ENCODE measurements at regions not wholly inside any gene's neighbourhood (a gene's known extent, or its start where the extent isn't known, plus 50 kb on each side); places are given as distances from the start of the nearest gene placed in this dataset.
"Not testable (repeated sequence)": the region's sequence is repeated elsewhere in the genome, so short reads cannot be mapped to it uniquely, and the experiment has no call there.

DNA sequence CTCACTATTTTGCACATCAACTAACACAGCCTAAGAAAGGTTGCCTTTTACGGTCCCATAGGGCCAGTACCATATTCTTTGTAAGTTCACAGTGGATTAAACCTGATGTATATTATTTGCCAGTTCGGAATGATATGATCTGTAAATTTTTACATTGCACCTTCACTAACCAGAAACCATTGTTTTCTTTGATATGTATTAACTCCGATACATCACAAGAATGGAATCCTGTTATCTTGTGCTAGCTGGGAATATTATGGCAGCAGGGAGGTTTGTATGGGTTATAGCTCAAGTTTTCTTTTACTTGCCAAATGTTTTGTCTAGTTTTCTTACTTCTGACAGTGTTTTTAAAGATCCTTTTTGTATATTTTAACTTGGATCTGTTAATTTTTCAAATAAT lies 51.4 kb upstream of the S1PR1 start:
- DNase-seq: no peak
- H3K27me3 Mint-ChIP-seq: no peaks in the 10 kb centered on the region
- peaks cover 9% of the 10 kb centered on the region for H3K9me3 Mint-ChIP-seq
- peaks cover 71% of the 10 kb centered on the region for H3K4me1 Mint-ChIP-seq (ENCODE audit: low read depth)
- H3K4me3 Mint-ChIP-seq: no peak overlapping the region
- H3K27ac Mint-ChIP-seq: no peak overlapping the region
- H3K36me3 Mint-ChIP-seq (ENCODE audit: low read depth): no peaks in the 10 kb centered on the region

DNA sequence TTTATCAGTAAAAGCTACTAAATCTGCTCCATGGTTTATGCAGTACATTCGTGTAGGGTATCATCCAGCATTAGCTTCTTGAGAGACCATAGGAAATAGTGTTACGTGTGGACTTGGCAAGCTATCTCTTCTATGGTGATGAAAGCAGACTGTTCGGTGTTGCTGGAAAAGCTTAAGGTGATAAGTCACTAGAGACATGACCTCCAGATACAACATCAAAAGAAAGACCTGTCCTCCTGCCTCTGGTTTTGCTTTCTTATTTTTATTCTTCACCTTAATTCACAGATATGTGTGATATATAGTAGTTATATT lies 53.5 kb upstream of the S1PR1 start:
- peak overlapping the region; percentile 34 for H3K27ac Mint-ChIP-seq

GRCh38 chr1:101182627-101183387 lies 54.0 kb upstream of the S1PR1 start:
- Mint-ChIP-seq H3K27me3 (no peaks in the 10 kb centered on the region), H3K4me1 (ENCODE audit: low read depth) (peaks cover 82% of the 10 kb centered on the region), H3K9me3 (peaks cover 6% of the 10 kb centered on the region), H3K4me3 (no peak overlapping the region), H3K27ac (peak overlapping the region; percentile 86), H3K36me3 (ENCODE audit: low read depth) (no peaks in the 10 kb centered on the region)
- DNase-seq: no peak

More for the DNA sequence above, 53.5 kb upstream of the S1PR1 start:
- no peaks in the 10 kb centered on the region for H3K36me3 Mint-ChIP-seq (ENCODE audit: low read depth)
- H3K27me3 Mint-ChIP-seq: no peaks in the 10 kb centered on the region
- peaks cover 79% of the 10 kb centered on the region for H3K4me1 Mint-ChIP-seq (ENCODE audit: low read depth)
- H3K9me3 Mint-ChIP-seq: peaks cover 6% of the 10 kb centered on the region
- no peak overlapping the region for H3K4me3 Mint-ChIP-seq
- no peak for DNase-seq

GRCh38 chr1:101181930-101182329 lies 54.9 kb upstream of the S1PR1 start:
- no peak overlapping the region for H3K4me3 Mint-ChIP-seq

DNA sequence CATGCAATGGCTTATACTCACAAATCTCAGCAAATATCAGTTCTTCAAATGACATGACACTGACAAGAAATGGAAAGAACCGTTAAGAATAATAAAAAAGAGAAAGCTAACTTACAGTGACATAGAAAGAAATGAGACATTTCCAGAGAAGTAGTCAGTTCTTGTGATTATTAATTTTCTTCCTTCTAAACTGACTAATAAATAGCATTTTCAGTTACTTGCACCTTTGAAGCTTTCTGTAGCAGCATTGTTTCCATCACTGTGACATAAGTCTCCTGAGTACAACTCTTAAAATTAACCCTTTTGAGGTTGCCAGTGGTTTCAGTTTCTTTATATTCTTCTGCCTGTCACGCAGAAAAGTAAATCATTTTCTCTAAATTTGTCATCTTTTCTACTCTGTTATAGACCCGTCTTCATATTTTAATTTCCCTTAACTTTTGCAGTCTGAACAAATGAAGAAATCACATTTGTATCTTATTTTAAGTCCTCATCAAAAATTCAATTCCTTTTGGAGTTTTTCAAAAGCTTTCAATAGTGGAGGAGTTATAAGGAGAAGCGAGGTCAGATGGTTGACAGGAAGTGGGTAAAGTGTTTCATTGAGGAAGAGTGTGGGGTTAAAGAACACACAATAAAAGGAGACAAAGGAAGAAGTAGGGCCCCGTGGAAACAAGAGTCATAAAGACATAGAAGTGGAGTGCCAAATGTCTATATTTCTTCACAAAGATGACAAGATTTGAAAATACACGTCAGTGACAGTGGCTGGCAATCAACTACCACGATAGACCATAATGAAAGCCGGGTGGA lies 57.9 kb upstream of the S1PR1 start:
- Mint-ChIP-seq H3K36me3 (ENCODE audit: low read depth) (no peaks in the 10 kb centered on the region), H3K27me3 (no peaks in the 10 kb centered on the region), H3K4me1 (ENCODE audit: low read depth) (peaks cover 86% of the 10 kb centered on the region), H3K9me3 (peaks cover 3% of the 10 kb centered on the region), H3K4me3 (peak overlapping the region; percentile 72), H3K27ac (peak overlapping the region; percentile 100)
- DNase-seq: no peak

More at GRCh38 chr1:101181930-101182329, 54.9 kb upstream of the S1PR1 start:
- H3K36me3 Mint-ChIP-seq (ENCODE audit: low read depth): no peaks in the 10 kb centered on the region
- no peaks in the 10 kb centered on the region for H3K27me3 Mint-ChIP-seq
- no peak for DNase-seq
- H3K9me3 Mint-ChIP-seq: peaks cover 6% of the 10 kb centered on the region
- peak overlapping the region; percentile 86 for H3K27ac Mint-ChIP-seq
- peaks cover 85% of the 10 kb centered on the region for H3K4me1 Mint-ChIP-seq (ENCODE audit: low read depth)

DNA sequence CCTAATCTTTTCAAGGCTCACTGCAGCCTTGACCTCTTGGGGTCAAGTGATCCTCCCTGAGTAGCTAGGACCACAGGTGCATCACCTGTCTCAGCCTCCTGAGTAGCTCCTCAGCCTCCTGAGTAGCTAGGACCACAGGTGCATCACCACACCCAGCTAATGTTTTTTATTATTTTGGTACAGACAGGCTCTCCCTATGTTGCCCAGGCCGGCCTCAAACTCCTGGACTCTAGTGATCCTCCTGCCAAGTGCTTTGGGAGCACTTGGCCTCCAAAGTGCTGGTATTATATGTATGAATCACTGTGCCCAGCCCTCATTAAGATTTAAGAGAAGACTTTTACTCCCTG lies 58.5 kb upstream of the S1PR1 start:
- DNase-seq: peak; percentile 68
- Mint-ChIP-seq H3K27me3 (no peaks in the 10 kb centered on the region), H3K4me1 (ENCODE audit: low read depth) (peaks cover 86% of the 10 kb centered on the region), H3K4me3 (peak overlapping the region; percentile 40), H3K36me3 (ENCODE audit: low read depth) (no peaks in the 10 kb centered on the region), H3K27ac (peak overlapping the region; percentile 100), H3K9me3 (peaks cover 6% of the 10 kb centered on the region)

DNA sequence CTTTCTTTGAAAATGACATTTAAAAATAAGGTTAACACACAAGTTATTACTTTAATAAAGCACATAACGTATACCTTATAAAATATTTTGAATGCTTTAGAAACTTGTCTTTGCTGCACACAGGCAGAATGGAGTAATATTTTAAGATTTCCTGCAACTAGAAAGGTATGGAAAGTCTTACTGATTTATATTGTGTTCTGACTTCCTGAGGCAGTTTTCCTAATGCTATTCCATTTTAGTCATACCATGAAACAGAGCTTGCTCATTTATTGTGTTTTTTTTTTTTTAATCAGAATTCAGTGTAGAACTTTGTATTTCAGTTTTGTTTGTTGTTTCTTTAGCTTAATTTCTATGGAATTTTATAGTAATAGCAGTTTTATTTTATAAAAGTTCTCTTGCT lies 60.9 kb upstream of the S1PR1 start:
- peaks cover 70% of the 10 kb centered on the region for H3K4me1 Mint-ChIP-seq (ENCODE audit: low read depth)
- H3K36me3 Mint-ChIP-seq (ENCODE audit: low read depth): no peaks in the 10 kb centered on the region
- no peak overlapping the region for H3K4me3 Mint-ChIP-seq

GRCh38 chr1:101175466-101175865 lies 61.4 kb upstream of the S1PR1 start:
- H3K27me3 Mint-ChIP-seq: no peaks in the 10 kb centered on the region
- peaks cover 66% of the 10 kb centered on the region for H3K4me1 Mint-ChIP-seq (ENCODE audit: low read depth)
- peak overlapping the region; percentile 100 for H3K27ac Mint-ChIP-seq
- H3K4me3 Mint-ChIP-seq: peak overlapping the region; percentile 6
- no peaks in the 10 kb centered on the region for H3K36me3 Mint-ChIP-seq (ENCODE audit: low read depth)
- DNase-seq: no peak
- peaks cover 4% of the 10 kb centered on the region for H3K9me3 Mint-ChIP-seq

More for the DNA sequence above, 60.9 kb upstream of the S1PR1 start:
- no peaks in the 10 kb centered on the region for H3K27me3 Mint-ChIP-seq
- no peak for DNase-seq
- peaks cover 4% of the 10 kb centered on the region for H3K9me3 Mint-ChIP-seq
- H3K27ac Mint-ChIP-seq: peak overlapping the region; percentile 100

DNA sequence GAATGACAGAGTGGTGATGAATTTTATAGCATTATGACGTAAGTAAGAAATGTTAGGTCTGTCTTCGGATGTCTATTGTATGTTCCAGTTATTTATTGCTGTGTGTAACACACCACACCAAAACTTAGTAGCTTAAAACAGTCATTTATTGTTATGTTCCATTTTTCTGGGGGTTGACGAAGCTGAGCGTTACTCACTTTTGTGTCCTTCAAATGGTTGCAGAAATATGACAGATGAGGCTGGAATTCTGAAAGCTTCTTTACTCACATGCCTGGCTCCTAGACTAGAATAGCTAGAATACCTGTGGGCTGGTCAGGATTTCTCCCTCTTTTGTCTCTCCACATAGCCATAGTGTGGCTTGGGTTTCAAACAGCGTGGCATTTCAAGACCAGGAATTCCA lies 62.1 kb upstream of the S1PR1 start:
- H3K4me3 Mint-ChIP-seq: no peak overlapping the region
- H3K27ac Mint-ChIP-seq: peak overlapping the region; percentile 81
- no peaks in the 10 kb centered on the region for H3K27me3 Mint-ChIP-seq
- no peak for DNase-seq
- no peaks in the 10 kb centered on the region for H3K36me3 Mint-ChIP-seq (ENCODE audit: low read depth)
- H3K9me3 Mint-ChIP-seq: peaks cover 4% of the 10 kb centered on the region
- H3K4me1 Mint-ChIP-seq (ENCODE audit: low read depth): peaks cover 62% of the 10 kb centered on the region

DNA sequence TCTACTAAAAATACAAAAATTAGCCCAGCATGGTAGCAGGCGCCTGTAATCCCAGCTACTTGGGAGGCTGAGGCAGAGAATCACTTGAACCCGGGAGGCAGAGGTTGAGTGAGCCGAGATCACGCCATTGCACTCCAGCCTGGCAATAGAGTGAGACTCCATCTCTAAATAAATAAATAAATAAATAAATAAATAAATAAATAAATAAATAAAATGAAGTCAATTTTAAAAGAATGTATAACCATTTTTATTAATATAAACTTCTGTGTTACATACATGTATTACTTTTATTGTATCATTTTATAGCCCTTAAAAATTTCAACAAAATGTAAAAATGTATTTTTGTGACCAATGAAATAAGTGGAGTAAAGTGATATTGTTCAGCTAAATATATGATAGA lies 62.5 kb upstream of the S1PR1 start:
- not testable (repeated sequence) for H3K27me3 Mint-ChIP-seq; H3K36me3 Mint-ChIP-seq (ENCODE audit: low read depth)

DNA sequence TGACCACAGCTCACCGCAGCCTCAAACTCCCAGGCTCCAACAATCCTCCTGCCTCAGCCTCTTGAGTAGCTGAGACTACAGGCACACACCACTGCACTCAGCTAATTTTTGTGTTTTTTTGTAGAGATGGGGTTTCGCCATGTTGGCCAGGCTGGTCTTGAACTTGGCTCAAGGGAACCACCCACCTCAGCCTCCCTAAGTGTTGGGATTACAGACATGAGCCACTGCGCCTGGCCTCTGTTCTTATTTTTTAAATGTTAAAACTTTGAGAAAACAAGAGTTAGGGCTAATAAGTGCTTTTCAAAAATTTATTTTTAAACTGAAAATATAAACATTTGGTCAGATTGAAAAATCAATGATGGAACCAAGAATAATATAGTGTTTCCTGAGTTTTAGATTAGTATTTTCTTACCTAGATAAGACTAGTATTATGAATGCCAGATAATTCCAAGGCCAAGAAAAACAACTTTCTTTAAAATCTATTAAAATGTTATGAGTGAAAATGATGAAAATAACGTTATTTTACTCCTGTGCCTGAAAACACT lies 66.2 kb upstream of the S1PR1 start:
- no peak for DNase-seq
- peaks cover 53% of the 10 kb centered on the region for H3K4me1 Mint-ChIP-seq (ENCODE audit: low read depth)
- no peaks in the 10 kb centered on the region for H3K36me3 Mint-ChIP-seq (ENCODE audit: low read depth)
- H3K27me3 Mint-ChIP-seq: no peaks in the 10 kb centered on the region
- no peak overlapping the region for H3K4me3 Mint-ChIP-seq
- peaks cover 4% of the 10 kb centered on the region for H3K9me3 Mint-ChIP-seq
- H3K27ac Mint-ChIP-seq: no peak overlapping the region

More for the DNA sequence above, 62.5 kb upstream of the S1PR1 start:
- DNase-seq, H3K9me3 Mint-ChIP-seq, H3K4me3 Mint-ChIP-seq: not testable (repeated sequence)
- peaks cover 58% of the 10 kb centered on the region for H3K4me1 Mint-ChIP-seq (ENCODE audit: low read depth)
- peak overlapping the region; percentile 82 for H3K27ac Mint-ChIP-seq

- peaks cover 50% of the 10 kb centered on the region for H3K4me1 Mint-ChIP-seq (ENCODE audit: low read depth)
- no peaks in the 10 kb centered on the region for H3K9me3 Mint-ChIP-seq
- no peaks in the 10 kb centered on the region for H3K27me3 Mint-ChIP-seq
- H3K4me3 Mint-ChIP-seq: no peak overlapping the region
- peak overlapping the region; percentile 71 for H3K27ac Mint-ChIP-seq
- H3K36me3 Mint-ChIP-seq (ENCODE audit: low read depth): no peaks in the 10 kb centered on the region
- DNase-seq: no peak
Measured at GRCh38 chr1:101167891-101168290, 68.9 kb upstream of the S1PR1 start.

- DNase-seq: no peak
- Mint-ChIP-seq H3K4me3 (no peak overlapping the region), H3K36me3 (ENCODE audit: low read depth) (no peaks in the 10 kb centered on the region), H3K9me3 (no peaks in the 10 kb centered on the region), H3K4me1 (ENCODE audit: low read depth) (peaks cover 50% of the 10 kb centered on the region), H3K27ac (no peak overlapping the region), H3K27me3 (no peaks in the 10 kb centered on the region)
Measured at GRCh38 chr1:101166583-101167120, 70.2 kb upstream of the S1PR1 start.

GRCh38 chr1:101165954-101166353 lies 70.9 kb upstream of the S1PR1 start:
- Mint-ChIP-seq H3K36me3 (ENCODE audit: low read depth) (no peaks in the 10 kb centered on the region), H3K27me3 (no peaks in the 10 kb centered on the region), H3K4me1 (ENCODE audit: low read depth) (peaks cover 50% of the 10 kb centered on the region), H3K9me3 (no peaks in the 10 kb centered on the region), H3K27ac (no peak overlapping the region), H3K4me3 (no peak overlapping the region)
- no peak for DNase-seq

GRCh38 chr1:101165532-101165931 lies 71.3 kb upstream of the S1PR1 start:
- Mint-ChIP-seq H3K4me3 (no peak overlapping the region), H3K36me3 (ENCODE audit: low read depth) (no peaks in the 10 kb centered on the region), H3K27ac (no peak overlapping the region), H3K4me1 (ENCODE audit: low read depth) (peaks cover 50% of the 10 kb centered on the region), H3K9me3 (no peaks in the 10 kb centered on the region), H3K27me3 (no peaks in the 10 kb centered on the region)
- no peak for DNase-seq

Data from activated T-cell treated with anti-CD3 and anti-CD28 coated beads, Interleukin-2, amount 50 U/mL, for 24 hours (primary cell).